NCI-H128 (cell line): ENCODE measurements at regions not wholly inside any gene's neighbourhood (a gene's known extent, or its start where the extent isn't known, plus 50 kb on each side); places are given as distances from the start of the nearest gene placed in this dataset.
"Not testable (repeated sequence)": the region's sequence is repeated elsewhere in the genome, so short reads cannot be mapped to it uniquely, and the experiment has no call there.

Experiments
- DNase-seq: peaks from one replicate; lab custom pipeline; 2025; ENCODE audit not compliant: unreplicated experiment; lab: John Stamatoyannopoulos, UW

GRCh38 chr3:55160241-55160983, 232.6 kb upstream of the LRTM1 start:
- no peak for DNase-seq

- no peak for DNase-seq
Observed at GRCh38 chr3:55159711-55160110, 231.9 kb upstream of the LRTM1 start.

DNA sequence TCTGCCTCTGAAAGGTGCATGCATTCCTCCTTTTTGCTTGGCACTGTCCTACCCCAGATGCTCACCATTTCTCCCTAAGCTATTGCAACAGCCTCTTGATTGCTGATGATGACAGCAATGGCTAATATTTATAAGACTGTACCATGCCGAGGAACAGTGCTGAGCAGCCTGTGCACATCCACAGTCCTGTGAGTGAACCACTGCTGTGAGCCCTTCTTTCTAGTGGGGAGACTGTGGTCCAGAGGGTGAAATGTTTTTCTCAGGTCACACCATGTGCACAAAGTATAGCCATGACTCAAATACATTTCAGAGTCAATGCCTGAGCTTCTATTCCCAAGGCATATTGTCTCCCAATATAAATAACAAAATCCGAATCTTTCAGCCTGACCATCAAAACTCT, 231.2 kb upstream of the LRTM1 start:
- DNase-seq, result no peak

GRCh38 chr3:55158345-55158744, 230.5 kb upstream of the LRTM1 start:
- no peak for DNase-seq

DNA sequence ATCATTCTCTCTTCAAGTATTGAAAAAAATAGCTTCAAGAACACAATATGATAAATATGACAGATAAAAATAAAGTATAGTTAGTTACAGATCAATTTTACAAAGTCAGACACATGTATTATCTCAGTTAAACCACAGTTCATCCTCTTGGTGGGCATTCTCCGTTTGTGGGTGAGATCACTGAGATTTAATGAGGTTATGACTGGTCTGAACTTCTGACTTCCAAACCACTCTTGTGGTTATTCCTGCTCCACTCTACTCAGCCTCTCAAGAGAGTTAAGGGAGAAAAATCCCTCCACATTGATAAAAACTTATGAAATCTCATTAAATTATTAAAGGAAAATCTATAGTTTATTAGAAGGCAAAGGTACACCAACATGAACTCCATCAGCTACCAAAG, 229.9 kb upstream of the LRTM1 start:
- DNase-seq, result no peak

- DNase-seq, result no peak
Observed at GRCh38 chr3:55156851-55157650, 229.2 kb upstream of the LRTM1 start.

- DNase-seq, result no peak
Observed at GRCh38 chr3:55147856-55148720, 220.2 kb upstream of the LRTM1 start.

- no peak for DNase-seq
Observed at GRCh38 chr3:55147406-55147805, 219.5 kb upstream of the LRTM1 start.

- DNase-seq, result no peak
Observed at GRCh38 chr3:55146216-55146615, 218.4 kb upstream of the LRTM1 start.

- no peak for DNase-seq
Observed at GRCh38 chr3:55144015-55144673, 216.3 kb upstream of the LRTM1 start.

GRCh38 chr3:55143336-55143735, 215.5 kb upstream of the LRTM1 start:
- DNase-seq, result no peak

- not testable (repeated sequence) for DNase-seq
Observed at GRCh38 chr3:55136291-55136690, 208.4 kb upstream of the LRTM1 start.

DNA sequence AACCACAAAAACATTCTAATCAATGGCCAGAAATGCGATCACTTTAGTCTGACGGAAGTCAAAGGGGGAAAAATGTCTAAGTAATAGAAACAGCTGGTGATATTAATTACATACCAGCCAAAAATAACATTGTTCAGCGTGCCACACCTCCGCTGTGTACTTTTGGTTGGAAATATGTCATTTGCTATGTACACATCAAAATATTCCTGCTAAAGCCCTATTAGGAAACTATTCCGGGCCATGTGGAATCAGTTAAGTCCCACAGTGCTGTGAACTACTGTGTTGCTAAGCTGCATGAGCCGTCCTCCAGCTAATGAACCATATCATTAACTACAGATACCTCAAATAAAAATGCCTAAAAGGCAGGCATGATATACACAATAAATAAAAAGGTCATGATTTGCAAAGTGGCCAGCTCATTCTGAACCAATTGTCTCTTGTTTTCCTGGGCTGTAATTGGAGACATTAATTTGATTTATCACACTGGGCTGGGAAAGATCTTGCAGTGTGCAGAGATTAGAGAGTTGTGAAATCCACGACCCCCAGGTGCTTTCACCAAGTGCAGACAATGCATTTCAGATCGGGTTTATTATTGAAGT, 200.5 kb upstream of the LRTM1 start:
- no peak for DNase-seq

DNA sequence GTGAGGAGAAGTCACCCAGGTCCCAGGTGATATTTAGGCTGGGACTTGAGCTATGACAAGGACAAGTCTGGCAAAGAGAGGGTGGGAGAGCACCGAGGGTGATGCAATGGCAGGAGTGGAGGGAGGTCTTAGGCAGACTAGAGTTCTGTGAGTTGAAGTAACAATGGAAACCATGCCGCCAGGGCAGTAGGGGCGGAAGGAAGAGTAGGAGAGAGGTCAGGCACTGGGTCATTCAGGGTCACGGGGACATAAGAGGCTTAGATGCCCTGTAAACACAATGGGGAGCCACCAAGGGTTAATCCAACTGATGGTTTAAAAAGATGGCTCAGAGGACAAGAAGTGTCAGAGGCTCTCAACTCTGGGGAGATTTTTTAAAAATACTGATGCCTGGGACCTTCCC, 199.7 kb upstream of the LRTM1 start:
- DNase-seq, result no peak

- no peak for DNase-seq
Observed at GRCh38 chr3:55124371-55124770, 196.5 kb upstream of the LRTM1 start.
